ENCODE measurements at regions not wholly inside any gene's neighbourhood (a gene's known extent, or its start where the extent isn't known, plus 50 kb on each side); places are given as distances from the start of the nearest gene placed in this dataset.

DNA sequence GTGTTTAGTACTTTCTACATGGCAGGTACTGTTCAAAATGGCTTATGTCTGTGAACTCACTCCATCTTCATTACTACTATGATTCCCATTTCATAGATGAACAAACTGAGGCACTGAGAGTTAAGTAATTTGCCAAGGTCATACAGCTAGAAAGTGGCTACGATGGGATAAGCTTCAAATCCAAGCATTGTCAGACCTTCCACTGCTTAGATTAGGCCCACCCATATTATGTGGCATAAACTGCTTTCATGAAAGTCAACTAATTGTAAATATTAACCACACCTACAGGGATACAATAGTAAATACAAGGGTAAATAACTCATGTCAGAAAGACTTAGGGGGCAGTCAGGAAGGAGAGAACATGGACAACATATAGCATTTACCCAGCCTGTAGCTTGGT is 68.8 kb downstream of the SLITRK2 start:
- ATAC-seq (ENCODE audit: low read depth) (no peak), DNase-seq (no peak)
- POLR2A ChIA-PET (ENCODE audit: unreplicated experiment), result no interaction called here
- Histone ChIP-seq H2AFZ (replicated peaks; ENCODE audit: low read length, poor library complexity) (no peak overlapping the region), H2BK120ac (ENCODE audit: low read depth, low read length) (no peak overlapping the region), H3K4ac (ENCODE audit: low read depth, low read length) (no peak overlapping the region), H2BK5ac (ENCODE audit: low read depth, low read length, poor library complexity, severe bottlenecking) (no peak overlapping the region), H3K4me3 (ENCODE audit: insufficient read depth, low read depth, low read length) (no peak overlapping the region), H3K18ac (ENCODE audit: low read depth, low read length) (no peak overlapping the region), H3K56ac (ENCODE audit: extremely low read depth, insufficient read depth, low read length) (no peak overlapping the region), H3K27me3 (ENCODE audit: control insufficient read depth, insufficient read depth, low read length) (no peaks in the 10 kb centered on the region), H3K4me2 (ENCODE audit: low read depth, low read length) (no peak overlapping the region), H3K9me1 (ENCODE audit: insufficient read depth, low read length) (no peaks in the 10 kb centered on the region), H3K9me3 (ENCODE audit: control insufficient read depth, insufficient read depth, low read length) (0 out of 2 replicates have a peak, but pooled peaks cover 2% of the 10 kb centered on the region), H4K5ac (ENCODE audit: low read depth, low read length) (no peak overlapping the region), H3K9ac (ENCODE audit: low read depth, low read length) (no peak overlapping the region), H3K79me1 (ENCODE audit: low read depth in 1 of 2, low read length in 2 of 2) (no peaks in the 10 kb centered on the region), H2AK5ac (ENCODE audit: low read depth, low read length) (no peak overlapping the region), H4K91ac (ENCODE audit: insufficient read depth, low read depth, low read length) (no peak overlapping the region), H3K27ac (ENCODE audit: insufficient read depth, low read length) (no peak overlapping the region), H2BK15ac (ENCODE audit: low read depth, low read length) (no peak overlapping the region), H2AK9ac (replicated peaks; ENCODE audit: low read depth, low read length, poor library complexity) (no peak overlapping the region), H2BK20ac (ENCODE audit: low read depth, low read length) (no peak overlapping the region), H3K23ac (ENCODE audit: low read depth, low read length) (no peak overlapping the region), H3K36me3 (ENCODE audit: control insufficient read depth, insufficient read depth, low read length) (no peaks in the 10 kb centered on the region), H3K14ac (replicated peaks; ENCODE audit: low read depth, low read length) (no peak overlapping the region), H3K4me1 (ENCODE audit: control insufficient read depth, insufficient read depth, low read length) (no peaks in the 10 kb centered on the region), H4K8ac (ENCODE audit: low read depth in 2 of 2, low read length in 2 of 2) (no peak overlapping the region), H4K20me1 (ENCODE audit: insufficient read depth, low read length) (no peaks in the 10 kb centered on the region)
- intact Hi-C loops (cut with micrococcal nuclease) (no loop called here), dilution Hi-C loops (cut with HindIII; ENCODE audit: low sequenced_read_pairs, unreplicated experiment) (no loop called here), in situ Hi-C loops (cut with MboI; ENCODE audit: low sequenced_read_pairs) (no loop called here)
- no TSS peak for BruUV-seq (replicated peaks)
- WGBS, 2 experiments (ENCODE audit: extremely low coverage in 2 of 2, insufficient read length in 1 of 2), result no CpG with 5 or more reads among the region's 1 CpG
- no peak for TF ChIP-seq FOS (IDR thresholded peaks at IDR 0.05; ENCODE audit: low read depth, low read length)
- TF ChIP-seq RCOR1 (IDR thresholded peaks at IDR 0.05; ENCODE audit: insufficient replicate concordance, low read length), result no peak
- TF ChIP-seq, protein P1, sequence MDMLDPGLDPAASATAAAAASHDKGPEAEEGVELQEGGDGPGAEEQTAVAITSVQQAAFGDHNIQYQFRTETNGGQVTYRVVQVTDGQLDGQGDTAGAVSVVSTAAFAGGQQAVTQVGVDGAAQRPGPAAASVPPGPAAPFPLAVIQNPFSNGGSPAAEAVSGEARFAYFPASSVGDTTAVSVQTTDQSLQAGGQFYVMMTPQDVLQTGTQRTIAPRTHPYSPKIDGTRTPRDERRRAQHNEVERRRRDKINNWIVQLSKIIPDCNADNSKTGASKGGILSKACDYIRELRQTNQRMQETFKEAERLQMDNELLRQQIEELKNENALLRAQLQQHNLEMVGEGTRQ (IDR thresholded peaks at IDR 0.05; ENCODE audit: low read depth, low read length), result no peak
- no peak for TF ChIP-seq MXI1 (IDR thresholded peaks at IDR 0.05; ENCODE audit: borderline replicate concordance, low read depth, low read length)
- TF ChIP-seq RAD21 (IDR thresholded peaks at IDR 0.05; ENCODE audit: low read length), result no peak
- TF ChIP-seq, protein P2, sequence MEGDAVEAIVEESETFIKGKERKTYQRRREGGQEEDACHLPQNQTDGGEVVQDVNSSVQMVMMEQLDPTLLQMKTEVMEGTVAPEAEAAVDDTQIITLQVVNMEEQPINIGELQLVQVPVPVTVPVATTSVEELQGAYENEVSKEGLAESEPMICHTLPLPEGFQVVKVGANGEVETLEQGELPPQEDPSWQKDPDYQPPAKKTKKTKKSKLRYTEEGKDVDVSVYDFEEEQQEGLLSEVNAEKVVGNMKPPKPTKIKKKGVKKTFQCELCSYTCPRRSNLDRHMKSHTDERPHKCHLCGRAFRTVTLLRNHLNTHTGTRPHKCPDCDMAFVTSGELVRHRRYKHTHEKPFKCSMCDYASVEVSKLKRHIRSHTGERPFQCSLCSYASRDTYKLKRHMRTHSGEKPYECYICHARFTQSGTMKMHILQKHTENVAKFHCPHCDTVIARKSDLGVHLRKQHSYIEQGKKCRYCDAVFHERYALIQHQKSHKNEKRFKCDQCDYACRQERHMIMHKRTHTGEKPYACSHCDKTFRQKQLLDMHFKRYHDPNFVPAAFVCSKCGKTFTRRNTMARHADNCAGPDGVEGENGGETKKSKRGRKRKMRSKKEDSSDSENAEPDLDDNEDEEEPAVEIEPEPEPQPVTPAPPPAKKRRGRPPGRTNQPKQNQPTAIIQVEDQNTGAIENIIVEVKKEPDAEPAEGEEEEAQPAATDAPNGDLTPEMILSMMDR (conservative IDR thresholded peaks at IDR 0.05; ENCODE audit: low read depth, low read length), result no peak
- TF ChIP-seq MAFK (IDR thresholded peaks at IDR 0.05; ENCODE audit: low read depth, low read length), result no peak
- TF ChIP-seq SMC3 (IDR thresholded peaks at IDR 0.05; ENCODE audit: low read depth, low read length), result no peak
- no peak for TF ChIP-seq NFE2L2 (IDR thresholded peaks at IDR 0.05; ENCODE audit: low read depth, low read length)
- CTCF ChIA-PET, result no interaction called here
